GM18907 (cell line): ENCODE measurements at regions not wholly inside any gene's neighbourhood (a gene's known extent, or its start where the extent isn't known, plus 50 kb on each side); places are given as distances from the start of the nearest gene placed in this dataset.

Experiments used
- ATAC-seq: cut with Tn5 transposase; IDR thresholded peaks from one replicate; pipeline ENCODE4 v1.9.1; 2021; ENCODE audit warnings: mild to moderate bottlenecking, moderate library complexity; ENCODE audit not compliant: unreplicated experiment

DNA sequence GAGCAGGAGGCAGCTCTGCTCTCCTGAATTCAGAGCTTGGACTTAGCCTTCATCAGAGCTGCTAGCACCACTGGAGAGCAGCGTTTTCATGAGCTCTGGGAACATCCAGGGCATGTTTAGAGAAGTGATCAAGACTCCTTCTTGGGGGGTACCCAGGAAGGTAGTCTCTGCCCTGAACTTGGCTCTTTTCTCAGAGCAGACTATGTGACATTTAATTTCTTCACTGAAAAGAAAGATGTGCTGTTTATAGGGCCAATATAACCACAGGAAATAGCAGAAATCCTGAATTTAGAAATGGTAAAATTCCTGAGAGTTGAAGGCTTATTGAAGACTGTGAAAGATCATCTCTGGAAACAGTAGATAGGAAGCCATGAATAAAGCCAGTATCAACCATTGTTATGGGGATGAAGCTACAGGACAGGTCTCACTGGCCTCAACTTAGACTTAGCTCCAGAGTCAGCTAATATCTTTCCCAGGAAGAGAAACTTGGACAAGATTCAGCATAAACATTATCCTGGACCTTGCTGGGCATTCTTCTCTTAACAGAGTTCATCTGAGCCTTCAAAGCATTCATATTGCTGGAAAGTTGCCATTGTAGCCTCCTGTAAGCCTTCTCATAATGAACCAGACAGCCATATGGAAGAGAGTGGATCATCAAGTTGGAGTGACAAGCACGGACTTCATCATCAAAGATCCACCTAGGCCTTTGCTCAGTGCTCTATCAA is 386.6 kb upstream of the THBS1 start:
- no peak for ATAC-seq

DNA sequence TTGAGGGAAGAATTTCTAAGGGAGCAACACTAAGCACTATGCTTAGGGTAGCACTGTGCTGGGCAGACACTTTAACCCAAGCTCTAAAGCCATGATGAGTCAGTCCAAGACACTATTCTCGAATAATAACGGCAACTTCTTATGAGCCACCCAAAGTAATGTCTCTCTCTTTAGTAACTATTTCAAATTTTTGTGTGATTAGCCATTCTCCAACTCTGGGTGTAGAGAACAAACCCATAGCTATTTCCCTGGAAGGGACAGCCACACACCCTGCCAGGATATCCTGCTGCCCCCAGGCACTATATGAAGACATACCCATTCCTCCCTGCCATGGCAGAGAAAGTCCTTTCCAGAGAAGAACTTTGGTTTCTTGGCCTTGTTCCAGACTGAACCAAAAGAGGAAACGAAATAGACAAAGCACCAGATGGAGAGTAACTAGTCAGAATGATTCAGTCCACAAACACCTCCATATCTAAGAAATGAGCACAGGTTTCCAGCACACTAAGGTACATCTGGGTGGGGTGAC is 384.9 kb upstream of the THBS1 start:
- no peak for ATAC-seq

DNA sequence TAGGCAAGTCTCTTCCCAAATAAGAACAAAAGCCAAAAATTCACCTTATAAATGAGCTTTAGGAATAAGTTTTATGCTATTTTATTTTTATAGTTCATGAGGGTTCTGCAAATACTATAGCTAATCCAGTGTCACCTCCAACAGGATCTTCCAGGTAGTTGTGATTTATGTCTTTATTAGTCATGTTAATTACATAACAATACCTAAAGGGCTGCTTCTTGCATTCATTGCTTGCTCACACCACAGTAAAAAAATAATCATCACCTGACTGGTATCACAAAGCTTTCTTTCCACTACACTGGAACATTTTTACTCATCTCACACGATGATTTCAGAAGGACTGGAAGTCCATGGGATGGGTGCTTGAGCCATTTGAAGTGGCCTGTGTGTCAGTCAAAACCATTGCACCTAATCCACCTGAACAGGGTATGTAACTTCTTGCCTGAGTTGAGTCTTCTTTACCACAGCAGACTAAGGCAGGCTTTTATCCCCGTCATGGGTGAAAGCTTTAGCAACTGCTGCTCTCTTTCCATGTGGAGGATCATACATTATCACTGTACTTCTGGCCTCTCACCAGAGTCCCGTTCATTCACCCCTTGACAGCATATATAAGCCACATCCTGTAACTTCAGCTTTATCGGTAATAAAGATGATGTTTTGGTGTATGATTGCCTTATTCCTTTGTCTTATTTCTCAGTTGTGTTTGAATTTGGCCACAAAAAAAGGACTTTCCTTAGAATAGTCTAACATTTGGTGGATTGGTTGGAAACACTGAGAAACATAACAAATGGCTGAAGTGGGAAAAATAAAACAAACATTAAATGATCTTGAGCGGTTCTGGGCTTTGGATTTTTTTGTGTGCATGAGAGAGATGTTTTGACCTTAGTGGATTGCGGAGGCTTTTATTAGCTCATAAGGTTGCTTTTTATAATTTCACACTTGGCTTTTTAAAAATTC is 382.6 kb upstream of the THBS1 start:
- no peak for ATAC-seq

DNA sequence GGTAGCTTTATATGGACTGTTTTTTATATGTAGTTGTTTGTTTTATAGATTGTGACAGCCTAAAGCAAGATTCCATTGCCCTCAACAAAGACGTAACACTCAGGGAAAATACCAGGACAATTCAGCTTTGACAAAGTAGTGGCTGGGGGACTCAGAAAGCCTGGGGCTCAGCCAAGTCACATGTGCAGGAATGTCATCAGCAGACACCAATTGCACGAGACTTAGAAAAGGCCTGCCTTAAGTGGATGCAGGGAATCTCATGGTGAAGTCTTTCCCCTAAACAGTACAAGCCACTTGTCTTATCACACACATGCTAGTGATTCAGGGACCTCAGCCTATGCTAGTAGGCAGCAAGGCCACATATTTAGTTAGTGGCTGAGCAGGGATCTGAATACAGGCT is 381.8 kb upstream of the THBS1 start:
- no peak for ATAC-seq

DNA sequence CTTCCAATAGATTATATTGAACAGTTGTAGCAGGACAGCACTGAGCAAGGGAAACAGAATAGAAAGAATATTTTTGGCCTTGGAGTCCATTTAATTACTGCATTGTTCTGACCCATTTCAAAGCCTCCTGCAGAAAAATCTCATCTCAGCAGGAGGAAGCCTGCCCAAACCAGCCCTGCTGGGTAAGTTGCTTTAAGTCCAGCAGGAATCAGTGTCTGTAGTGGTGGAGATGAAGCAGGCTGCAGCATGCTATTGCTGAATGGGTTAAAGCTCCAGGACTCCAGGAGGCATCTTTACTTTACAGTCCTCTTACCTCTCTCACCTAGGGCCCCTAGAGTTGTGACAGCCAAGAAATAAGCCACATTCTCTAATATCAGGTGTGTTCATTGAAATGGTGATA is 380.3 kb upstream of the THBS1 start:
- no peak for ATAC-seq

DNA sequence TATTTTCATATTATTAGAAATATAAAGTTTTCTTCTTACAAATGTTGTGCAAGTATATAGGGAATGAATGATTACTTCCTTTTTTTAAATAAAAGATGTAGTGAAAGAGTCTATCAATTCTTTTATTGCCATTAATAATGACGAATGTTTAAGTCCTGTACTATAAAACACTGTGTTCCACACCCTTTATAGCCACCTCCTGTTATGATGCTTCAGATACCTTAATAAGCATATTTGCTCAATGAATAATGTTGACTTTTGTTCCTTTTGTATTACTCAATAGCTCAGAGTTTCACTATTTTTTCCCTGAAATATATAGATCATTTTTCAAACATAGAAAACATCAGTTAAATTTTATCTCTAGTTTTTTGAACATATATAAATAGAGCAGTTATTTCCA is 378.2 kb upstream of the THBS1 start:
- ATAC-seq = no peak

DNA sequence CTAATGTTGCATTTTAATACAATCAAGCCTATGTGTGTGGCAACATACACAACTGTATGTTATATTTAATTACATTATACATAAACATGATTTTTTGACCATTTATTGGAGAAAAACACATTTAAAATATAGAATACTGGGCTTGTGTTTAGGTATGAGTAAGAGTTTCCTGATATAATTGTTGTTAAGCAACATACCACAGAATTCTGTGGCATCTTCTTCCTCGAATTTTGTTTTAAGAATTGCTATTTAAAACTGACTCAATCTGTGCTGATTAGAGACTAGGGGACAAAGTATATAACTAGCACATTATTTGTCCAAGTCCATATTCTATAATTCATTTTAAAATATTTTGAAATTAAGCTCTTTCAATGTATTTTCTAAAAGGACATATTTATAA is 376.8 kb upstream of the THBS1 start:
- no peak for ATAC-seq

DNA sequence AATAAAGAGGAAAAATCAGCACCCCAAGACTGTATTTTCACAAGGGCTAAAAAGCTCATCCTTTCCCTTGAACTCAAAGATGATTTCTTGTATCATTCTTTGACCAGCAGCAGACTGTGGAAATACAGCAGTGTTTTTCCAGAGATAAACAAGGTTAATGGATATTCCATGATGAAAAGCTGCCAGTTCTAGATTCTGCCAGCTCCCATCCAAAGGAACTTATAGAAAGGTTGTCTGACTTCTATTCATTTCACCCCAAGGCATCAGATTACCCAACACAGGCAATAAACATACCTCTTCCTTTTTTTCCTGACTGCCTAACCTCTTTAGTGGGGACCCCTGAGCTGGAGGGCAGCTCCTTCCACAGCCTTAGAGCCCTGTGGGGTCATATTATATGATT is 375.8 kb upstream of the THBS1 start:
- no peak for ATAC-seq

DNA sequence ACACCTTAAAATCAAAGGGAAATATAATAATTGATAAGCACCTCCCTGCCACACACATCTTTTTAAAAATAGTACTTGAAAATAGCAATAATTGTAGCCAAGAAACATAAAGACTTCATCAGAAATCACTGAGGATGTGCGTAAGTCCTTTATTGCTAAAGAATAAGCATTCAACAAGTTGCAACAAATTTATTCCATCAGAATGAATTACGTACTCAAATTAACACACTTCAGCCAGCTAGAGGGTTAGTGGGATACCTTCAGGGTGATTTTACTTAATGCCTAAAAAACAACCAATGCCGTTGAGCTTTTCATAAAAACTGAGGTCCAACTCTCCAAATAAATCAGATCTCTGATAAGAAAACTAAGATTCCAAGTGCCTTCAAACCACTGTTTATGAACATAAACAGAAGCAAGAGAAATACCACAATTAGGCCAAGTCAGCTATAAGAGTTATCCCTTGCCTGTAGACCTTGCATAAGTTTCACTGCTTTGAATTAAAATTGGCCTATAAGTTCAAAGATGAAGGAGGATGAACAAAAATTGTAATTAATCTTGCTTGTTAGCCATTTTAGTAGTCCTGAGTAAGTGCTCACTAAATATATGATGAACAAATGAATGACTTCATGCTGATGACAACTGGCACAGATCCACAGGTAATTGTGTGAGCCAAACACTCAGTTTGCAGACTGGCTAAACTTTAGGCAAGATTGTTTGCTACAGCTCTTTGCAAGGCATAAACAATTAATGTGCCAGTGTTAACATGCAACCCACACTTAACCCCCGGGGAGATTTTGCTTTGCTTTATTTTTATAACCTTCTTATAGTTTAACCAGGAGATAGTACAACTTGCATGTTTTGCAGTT is 375.1 kb upstream of the THBS1 start:
- no peak for ATAC-seq

DNA sequence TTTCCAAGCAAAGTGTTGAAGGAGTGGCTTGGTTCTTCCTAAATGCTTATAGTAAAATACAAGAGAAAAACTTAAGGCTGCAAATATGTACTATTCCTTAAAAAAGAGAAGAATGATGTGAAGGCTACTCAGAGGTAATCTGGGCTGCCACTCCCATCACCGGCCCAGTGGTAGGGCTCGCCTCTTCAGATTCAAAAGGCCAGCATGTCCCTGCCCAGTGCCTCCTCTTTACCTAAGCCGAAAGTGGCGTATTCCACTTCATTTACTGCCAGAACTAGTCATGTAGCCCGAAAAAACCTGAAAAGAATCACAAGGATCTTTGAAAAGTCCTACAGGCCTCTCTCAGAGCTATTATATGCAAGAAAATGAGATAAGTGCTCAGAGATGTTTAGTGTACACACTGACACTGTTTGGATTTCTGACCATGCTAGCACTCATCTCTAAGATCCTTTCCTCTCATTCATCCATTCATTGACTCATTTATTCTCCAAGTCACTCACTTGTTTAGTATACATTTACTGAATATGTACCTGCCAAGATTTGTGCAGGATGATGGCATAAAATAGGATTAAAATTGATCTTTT is 373.3 kb upstream of the THBS1 start:
- no peak for ATAC-seq

DNA sequence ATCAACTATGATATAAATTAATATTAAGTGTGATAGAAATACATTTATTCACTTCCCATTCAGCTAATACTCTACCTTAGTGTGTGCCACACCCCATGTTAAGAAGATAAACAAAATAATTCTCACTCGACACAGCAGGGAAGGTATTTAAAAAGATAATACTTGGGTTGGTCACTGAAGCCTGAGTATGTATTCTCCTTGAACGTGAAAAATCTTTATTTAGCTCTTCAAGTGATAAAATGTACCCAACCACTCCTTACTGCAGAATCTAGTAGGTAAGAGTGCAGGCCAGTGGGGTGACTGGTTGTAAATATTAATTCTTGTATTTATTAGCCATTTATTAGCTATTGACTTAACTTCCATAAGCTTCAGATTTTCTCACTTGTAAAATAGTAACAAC is 372.7 kb upstream of the THBS1 start:
- ATAC-seq = no peak

DNA sequence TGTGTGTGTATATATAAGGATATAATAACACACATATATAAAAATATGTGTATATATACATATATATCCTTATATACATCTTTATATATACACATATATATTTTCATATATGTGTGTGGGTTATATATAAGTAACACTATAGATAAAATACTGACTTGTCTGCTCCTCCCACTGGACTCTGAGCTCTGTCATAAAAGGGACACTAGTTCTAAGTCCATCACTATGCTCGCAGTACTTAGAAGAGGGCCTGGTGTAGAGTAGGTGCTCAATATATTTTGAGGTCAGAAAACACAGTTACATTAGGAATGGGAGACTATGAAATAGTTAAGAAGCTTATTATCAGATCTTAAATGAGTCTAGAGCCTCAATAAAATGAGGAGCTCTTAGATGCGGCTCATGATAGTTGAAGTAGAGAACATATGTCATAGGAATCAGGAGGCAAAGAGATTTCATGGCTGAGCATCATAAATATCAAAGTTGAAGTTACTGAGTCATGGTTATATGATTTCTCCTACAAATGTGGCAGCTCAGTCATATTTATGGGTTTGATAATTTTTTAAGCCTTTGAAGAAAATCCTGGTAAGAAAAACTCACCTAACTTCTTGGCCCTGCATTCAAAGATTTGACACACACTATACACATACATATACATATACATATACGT is 371.2 kb upstream of the THBS1 start:
- no peak for ATAC-seq

DNA sequence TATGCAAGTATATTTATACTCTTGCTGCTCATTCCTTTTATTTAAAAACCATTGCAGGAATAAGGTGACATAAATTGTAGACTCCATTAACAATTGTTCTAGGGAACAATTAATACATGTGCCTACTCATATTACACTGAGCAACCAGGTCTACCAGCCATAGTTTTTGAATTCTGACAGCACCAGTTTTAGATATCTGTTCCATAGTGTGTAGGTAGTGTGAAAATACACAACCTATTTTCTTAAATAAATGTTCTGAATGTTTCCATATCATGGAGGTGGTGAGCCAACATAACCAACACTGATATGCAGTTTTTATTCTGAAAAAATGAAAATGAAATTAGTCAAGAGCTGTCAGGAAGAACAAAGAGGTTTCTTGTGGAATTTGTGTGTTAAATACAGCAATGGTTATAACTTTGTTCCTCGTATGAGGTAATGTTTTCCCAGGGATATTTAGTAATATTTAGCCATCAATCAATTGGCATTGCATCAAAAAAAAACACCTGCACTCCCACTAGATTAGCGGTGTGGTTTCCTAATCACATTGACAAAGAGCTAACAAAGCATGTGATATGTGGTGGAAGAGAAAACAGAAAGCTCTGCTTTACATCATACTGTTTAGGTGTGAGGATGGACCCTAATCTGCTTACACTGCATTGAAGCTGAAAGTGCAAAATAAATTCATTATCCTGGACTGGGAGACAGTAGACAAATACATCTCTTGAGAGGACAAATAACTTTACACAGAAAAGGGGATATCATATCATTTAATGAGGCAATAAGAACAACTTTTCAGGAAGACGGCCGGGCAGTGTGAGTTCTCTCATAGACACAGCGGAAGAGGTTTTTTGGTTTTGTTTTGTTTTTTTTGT is 369.5 kb upstream of the THBS1 start:
- ATAC-seq = no peak

DNA sequence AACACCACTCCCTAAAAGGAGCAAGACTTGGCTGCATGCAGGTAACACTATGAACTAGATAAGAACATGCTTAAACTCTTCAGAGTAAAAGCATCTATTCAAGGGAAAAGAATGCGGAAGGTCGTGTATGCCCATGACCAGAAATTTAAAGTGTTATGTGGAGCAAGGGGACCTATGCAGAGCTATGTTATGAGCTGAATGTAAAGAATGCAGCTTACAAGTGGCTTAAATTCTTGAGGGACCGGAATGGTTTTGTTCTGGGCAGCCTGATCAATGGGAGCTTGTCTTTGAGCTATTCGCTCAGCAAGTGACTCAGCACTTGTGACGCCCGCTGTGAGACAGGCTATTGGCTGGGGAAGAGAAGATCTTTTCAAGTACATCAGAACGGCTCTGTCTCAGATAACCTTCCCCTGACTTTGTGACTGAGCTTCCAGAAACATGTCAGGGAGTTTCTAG is 367.5 kb upstream of the THBS1 start:
- ATAC-seq = no peak

DNA sequence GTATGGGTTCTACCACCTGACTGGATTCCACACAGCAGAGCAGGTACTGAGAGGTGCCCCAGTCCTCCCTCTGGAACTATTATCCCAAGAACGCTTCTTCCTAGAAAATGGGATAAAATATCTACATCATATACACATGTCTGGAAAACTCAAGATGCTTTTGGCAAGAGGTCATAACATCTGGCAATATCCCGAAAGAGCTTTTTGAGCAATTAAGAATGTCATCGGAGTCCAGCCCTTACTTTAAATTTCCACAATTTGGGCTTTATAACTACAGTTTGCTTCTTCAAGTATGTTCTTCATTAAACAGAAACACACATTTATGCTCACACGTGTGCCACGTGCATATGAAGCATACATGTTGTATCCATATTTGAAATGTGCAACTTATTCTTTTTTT is 365.9 kb upstream of the THBS1 start:
- no peak for ATAC-seq

DNA sequence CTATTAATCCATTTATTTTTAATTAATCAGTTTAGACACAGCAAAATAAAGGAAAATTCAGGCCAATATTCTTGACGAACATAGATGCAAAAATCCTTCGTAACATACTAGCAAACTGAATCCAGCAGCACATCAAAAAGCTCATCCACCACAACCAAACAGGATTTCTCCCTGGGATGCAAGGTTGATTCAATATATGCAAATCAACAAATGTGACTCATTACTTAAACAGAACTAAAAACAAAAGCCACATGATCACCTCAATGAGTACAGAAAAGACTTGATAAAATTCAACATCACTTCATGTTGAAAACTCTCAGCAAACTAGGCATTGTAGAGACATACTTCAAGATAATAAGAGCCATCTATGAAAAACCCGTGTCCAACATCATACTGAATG is 364.1 kb upstream of the THBS1 start:
- ATAC-seq = no peak

DNA sequence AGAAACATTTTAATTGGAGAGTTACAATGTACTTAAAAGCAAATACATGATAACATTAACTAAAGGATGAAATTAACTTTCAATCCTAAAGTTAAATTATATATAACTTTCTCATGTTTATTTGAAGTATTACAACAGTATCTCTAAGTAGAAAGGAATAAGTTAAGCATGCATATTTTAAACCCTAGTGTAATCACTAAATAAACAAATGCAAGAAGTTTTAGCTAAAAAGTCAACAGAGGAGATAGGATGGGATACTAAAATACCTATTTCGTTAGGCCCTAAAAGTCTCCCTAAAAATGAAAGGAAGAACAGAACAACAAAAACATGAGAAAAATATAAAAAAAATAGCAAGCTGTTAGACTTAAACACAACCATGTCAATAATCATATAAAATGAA is 361.3 kb upstream of the THBS1 start:
- ATAC-seq = no peak

DNA sequence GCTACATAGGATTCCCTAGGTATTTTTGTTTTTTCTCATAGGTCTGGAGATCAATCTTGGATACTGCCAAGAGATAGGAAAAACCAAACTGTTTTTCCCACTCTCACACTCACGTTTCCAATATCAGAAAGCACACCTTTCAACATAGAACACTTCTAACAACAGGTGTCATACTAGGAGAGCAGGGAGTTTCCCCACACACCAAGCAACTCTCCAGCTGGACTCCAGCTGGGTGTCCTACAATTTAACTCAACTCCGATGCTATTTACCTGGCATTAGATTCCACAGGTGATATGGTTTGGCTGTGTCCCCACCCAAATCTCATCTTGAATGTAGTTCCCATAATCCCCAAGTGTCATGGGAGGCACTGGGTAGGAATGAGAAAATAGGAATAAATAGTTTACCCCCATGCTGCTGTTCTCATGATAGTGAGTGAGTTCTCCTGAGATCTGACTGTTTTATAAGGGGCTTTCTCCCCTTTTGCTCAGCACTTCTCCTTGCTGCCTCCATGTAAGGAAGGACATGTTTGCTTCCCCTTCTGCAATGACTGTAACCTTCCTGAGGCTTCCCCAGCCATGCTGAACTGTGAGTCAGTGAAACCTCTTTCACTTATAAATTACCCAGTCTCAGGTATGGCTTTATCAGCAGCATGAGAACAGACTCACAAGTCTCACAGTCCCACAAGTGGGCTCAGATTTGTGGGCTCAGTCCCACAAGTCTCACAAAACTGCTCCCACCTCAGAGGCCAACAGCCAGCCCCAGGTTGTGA is 354.5 kb upstream of the THBS1 start:
- no peak for ATAC-seq
